Liver (tissue), 3 donors: ENCODE measurements at regions not wholly inside any gene's neighbourhood (a gene's known extent, or its start where the extent isn't known, plus 50 kb on each side); places are given as distances from the start of the nearest gene placed in this dataset.

Experiments used
- FOXA1 ChIP-seq: IDR thresholded peaks from 2 replicates; pipeline ENCODE4 v1.6.1; 2016; ENCODE audit warnings: antibody characterized with exemption
- FOXA2 ChIP-seq: IDR thresholded peaks from 2 replicates; pipeline ENCODE4 v1.6.1; 2016; ENCODE audit warnings: antibody characterized with exemption
- GABPA ChIP-seq, 2 donors: IDR thresholded peaks in 1 of 2; conservative IDR thresholded peaks in 1 of 2; 2 replicates each; pipeline ENCODE4 v1.6.1; 2016; ENCODE audit warnings: antibody characterized with exemption in 2 of 2, mild to moderate bottlenecking in 1 of 2, moderate library complexity in 1 of 2
- JUND ChIP-seq, 2 donors: IDR thresholded peaks; 2 replicates each; pipeline ENCODE4 v1.6.1; 2016; ENCODE audit warnings: antibody characterized with exemption in 2 of 2
- RAD21 ChIP-seq, 2 donors: IDR thresholded peaks; 2 replicates each; pipeline ENCODE4 v1.6.1; 2016; ENCODE audit warnings: antibody characterized with exemption in 2 of 2, mild to moderate bottlenecking in 2 of 2
- SP1 ChIP-seq: IDR thresholded peaks from 2 replicates; pipeline ENCODE4 v1.6.1; 2018; ENCODE audit warnings: antibody characterized with exemption, mild to moderate bottlenecking
- TAF1 ChIP-seq: conservative IDR thresholded peaks from 2 replicates; pipeline ENCODE4 v1.6.1; 2016; ENCODE audit warnings: antibody characterized with exemption, mild to moderate bottlenecking
- YY1 ChIP-seq: IDR thresholded peaks from 2 replicates; pipeline ENCODE4 v1.6.1; 2016; ENCODE audit warnings: antibody characterized with exemption, mild to moderate bottlenecking
- TF ChIP-seq, protein P1 (sequence below): fragments of 150-350 bp; IDR thresholded peaks from 2 replicates; pipeline ENCODE4 v1.5.1; 2017; ENCODE audit warnings: improper control_type of control experiment, low read depth, low read length; ENCODE audit not compliant: missing input control
- TF ChIP-seq, protein P2 (sequence below): IDR thresholded peaks from 2 replicates; pipeline ENCODE4 v1.6.1; 2016; ENCODE audit warnings: antibody characterized with exemption, mild to moderate bottlenecking
- TF ChIP-seq, protein P3 (sequence below): IDR thresholded peaks from 2 replicates; pipeline ENCODE4 v1.6.1; 2016; ENCODE audit warnings: antibody characterized with exemption
- TF ChIP-seq, protein P4 (sequence below): IDR thresholded peaks from 2 replicates; pipeline ENCODE4 v1.6.1; 2016; ENCODE audit warnings: antibody characterized with exemption
- TF ChIP-seq, protein P5 (sequence below): IDR thresholded peaks from 2 replicates; pipeline ENCODE4 v1.6.1; 2016; ENCODE audit warnings: antibody characterized with exemption
- donor health status: healthy.
- donor health status: healthy.

DNA sequence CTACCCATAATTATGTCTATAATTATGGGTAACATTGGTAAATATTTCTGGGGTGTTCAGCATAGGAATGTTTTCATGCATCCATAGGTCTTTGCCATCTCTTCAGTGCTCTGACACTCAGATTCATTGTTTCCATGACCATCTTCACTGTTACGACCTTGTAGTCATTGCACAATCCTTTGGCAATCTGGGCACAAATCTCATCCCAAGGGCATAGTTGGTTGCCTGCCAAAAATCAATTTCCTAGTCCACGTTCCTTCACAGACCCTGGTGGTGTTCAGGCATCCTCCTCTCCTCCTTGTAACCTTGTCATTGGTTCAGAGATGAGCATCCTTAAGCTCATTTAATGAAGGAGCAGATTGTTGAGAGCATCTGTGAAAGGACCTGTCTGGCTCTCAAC, 1400.7 kb downstream of the CDH12 start:
- TF ChIP-seq FOXA1 (no peak), RAD21 (IDR thresholded peaks at IDR 0.05) (no peak), FOXA2 (no peak), TAF1 (no peak), GABPA (IDR thresholded peaks at IDR 0.05 in 1 of 2, conservative IDR thresholded peaks at IDR 0.05 in 1 of 2) (no peak), SP1 (no peak), YY1 (no peak), JUND (IDR thresholded peaks at IDR 0.05) (no peak)
- TF ChIP-seq, protein P1, sequence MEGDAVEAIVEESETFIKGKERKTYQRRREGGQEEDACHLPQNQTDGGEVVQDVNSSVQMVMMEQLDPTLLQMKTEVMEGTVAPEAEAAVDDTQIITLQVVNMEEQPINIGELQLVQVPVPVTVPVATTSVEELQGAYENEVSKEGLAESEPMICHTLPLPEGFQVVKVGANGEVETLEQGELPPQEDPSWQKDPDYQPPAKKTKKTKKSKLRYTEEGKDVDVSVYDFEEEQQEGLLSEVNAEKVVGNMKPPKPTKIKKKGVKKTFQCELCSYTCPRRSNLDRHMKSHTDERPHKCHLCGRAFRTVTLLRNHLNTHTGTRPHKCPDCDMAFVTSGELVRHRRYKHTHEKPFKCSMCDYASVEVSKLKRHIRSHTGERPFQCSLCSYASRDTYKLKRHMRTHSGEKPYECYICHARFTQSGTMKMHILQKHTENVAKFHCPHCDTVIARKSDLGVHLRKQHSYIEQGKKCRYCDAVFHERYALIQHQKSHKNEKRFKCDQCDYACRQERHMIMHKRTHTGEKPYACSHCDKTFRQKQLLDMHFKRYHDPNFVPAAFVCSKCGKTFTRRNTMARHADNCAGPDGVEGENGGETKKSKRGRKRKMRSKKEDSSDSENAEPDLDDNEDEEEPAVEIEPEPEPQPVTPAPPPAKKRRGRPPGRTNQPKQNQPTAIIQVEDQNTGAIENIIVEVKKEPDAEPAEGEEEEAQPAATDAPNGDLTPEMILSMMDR, result no peak
- TF ChIP-seq, protein P2, sequence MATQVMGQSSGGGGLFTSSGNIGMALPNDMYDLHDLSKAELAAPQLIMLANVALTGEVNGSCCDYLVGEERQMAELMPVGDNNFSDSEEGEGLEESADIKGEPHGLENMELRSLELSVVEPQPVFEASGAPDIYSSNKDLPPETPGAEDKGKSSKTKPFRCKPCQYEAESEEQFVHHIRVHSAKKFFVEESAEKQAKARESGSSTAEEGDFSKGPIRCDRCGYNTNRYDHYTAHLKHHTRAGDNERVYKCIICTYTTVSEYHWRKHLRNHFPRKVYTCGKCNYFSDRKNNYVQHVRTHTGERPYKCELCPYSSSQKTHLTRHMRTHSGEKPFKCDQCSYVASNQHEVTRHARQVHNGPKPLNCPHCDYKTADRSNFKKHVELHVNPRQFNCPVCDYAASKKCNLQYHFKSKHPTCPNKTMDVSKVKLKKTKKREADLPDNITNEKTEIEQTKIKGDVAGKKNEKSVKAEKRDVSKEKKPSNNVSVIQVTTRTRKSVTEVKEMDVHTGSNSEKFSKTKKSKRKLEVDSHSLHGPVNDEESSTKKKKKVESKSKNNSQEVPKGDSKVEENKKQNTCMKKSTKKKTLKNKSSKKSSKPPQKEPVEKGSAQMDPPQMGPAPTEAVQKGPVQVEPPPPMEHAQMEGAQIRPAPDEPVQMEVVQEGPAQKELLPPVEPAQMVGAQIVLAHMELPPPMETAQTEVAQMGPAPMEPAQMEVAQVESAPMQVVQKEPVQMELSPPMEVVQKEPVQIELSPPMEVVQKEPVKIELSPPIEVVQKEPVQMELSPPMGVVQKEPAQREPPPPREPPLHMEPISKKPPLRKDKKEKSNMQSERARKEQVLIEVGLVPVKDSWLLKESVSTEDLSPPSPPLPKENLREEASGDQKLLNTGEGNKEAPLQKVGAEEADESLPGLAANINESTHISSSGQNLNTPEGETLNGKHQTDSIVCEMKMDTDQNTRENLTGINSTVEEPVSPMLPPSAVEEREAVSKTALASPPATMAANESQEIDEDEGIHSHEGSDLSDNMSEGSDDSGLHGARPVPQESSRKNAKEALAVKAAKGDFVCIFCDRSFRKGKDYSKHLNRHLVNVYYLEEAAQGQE, result no peak
- TF ChIP-seq, protein P3, sequence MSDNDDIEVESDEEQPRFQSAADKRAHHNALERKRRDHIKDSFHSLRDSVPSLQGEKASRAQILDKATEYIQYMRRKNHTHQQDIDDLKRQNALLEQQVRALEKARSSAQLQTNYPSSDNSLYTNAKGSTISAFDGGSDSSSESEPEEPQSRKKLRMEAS, result no peak
- TF ChIP-seq, protein P4, sequence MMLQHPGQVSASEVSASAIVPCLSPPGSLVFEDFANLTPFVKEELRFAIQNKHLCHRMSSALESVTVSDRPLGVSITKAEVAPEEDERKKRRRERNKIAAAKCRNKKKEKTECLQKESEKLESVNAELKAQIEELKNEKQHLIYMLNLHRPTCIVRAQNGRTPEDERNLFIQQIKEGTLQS, result no peak
- TF ChIP-seq, protein P5, sequence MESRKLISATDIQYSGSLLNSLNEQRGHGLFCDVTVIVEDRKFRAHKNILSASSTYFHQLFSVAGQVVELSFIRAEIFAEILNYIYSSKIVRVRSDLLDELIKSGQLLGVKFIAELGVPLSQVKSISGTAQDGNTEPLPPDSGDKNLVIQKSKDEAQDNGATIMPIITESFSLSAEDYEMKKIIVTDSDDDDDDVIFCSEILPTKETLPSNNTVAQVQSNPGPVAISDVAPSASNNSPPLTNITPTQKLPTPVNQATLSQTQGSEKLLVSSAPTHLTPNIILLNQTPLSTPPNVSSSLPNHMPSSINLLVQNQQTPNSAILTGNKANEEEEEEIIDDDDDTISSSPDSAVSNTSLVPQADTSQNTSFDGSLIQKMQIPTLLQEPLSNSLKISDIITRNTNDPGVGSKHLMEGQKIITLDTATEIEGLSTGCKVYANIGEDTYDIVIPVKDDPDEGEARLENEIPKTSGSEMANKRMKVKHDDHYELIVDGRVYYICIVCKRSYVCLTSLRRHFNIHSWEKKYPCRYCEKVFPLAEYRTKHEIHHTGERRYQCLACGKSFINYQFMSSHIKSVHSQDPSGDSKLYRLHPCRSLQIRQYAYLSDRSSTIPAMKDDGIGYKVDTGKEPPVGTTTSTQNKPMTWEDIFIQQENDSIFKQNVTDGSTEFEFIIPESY, result no peak
